Transverse colon (tissue), 4 donors: ENCODE measurements at regions not wholly inside any gene's neighbourhood (a gene's known extent, or its start where the extent isn't known, plus 50 kb on each side); places are given as distances from the start of the nearest gene placed in this dataset.

Experiments used
- DNase-seq: peaks from one replicate; pipeline ENCODE4 v3.0.0-alpha.2; 2019
- H3K27ac ChIP-seq, 4 donors: fragments of 200-600 bp; sonication (generic); 2 replicates each; pipeline ENCODE4 v1.5.1; 2016 to 2018; ENCODE audit warnings: inconsistent platforms in 4 of 4
- H3K27me3 ChIP-seq: fragments of 200-600 bp; sonication (generic); 2 replicates; pipeline ENCODE4 v1.5.1; 2017; ENCODE audit warnings: inconsistent platforms
- H3K36me3 ChIP-seq, 4 donors: fragments of 200-600 bp; sonication (generic); 2 replicates each; pipeline ENCODE4 v1.5.1; 2017 to 2019; ENCODE audit warnings: inconsistent platforms in 4 of 4
- H3K4me1 ChIP-seq, 4 donors: fragments of 200-600 bp; sonication (generic); 2 replicates each; pipeline ENCODE4 v1.5.1; 2017 to 2020; ENCODE audit warnings: inconsistent platforms in 4 of 4
- H3K4me3 ChIP-seq, 4 donors: fragments of 200-600 bp; sonication (generic); 1 replicate in 1 of 4; 2 replicates in 3 of 4; pipeline versions ENCODE4 v1.5.1 to v1.6.1; 2017 to 2019; ENCODE audit warnings: inconsistent platforms in 4 of 4
- H3K9me3 ChIP-seq, 2 donors: fragments of 200-600 bp; sonication (generic); 2 replicates each; pipeline ENCODE4 v1.5.1; 2017 to 2019; ENCODE audit warnings: inconsistent platforms in 2 of 2
- EP300 ChIP-seq: sonication (generic); formaldehyde crosslinking; IDR thresholded peaks from one replicate; pipeline ENCODE4 v1.6.1; 2017; ENCODE audit warnings: antibody characterized with exemption, low read depth
- POLR2A ChIP-seq: fragments of 450-650 bp; IDR thresholded peaks from one replicate; pipeline ENCODE4 v1.6.1; 2016; ENCODE audit warnings: antibody characterized with exemption, mild to moderate bottlenecking, moderate library complexity
- POLR2AphosphoS5 ChIP-seq, 3 donors: sonication (generic); formaldehyde crosslinking; IDR thresholded peaks; one replicate each; pipeline ENCODE4 v1.6.1; 2016; ENCODE audit warnings: antibody characterized with exemption in 3 of 3
- WGBS, 2 donors: methylation state at CpG; one replicate each; pipeline ENCODE4 v1.1.5; 2018; ENCODE audit warnings: low coverage in 1 of 2; 5-methylcytosine and 5-hydroxymethylcytosine counted together
- in situ Hi-C, 4 donors: fragments of 200-750 bp; cut with MboI; loops; one replicate each; pipeline versions ENCODE4 v1.15.0 to v1.15.1; 2017; ENCODE audit warnings: low sequenced_read_pairs in 3 of 4, low pct_ligation_motif_present in 1 of 4, low pct_unique_long_range_greater_than_20kb in 1 of 4
- intact Hi-C: fragments of 100-400 bp; cut with DNase I; formaldehyde crosslinking; loops from one replicate; pipeline ENCODE4 v1.15.1; 2023; ENCODE audit warnings: low total_unique reads
- TF ChIP-seq, protein P1 (sequence below), 5 experiments: fragments of 200-600 bp in 3 of 5; fragments of 450-650 bp in 2 of 5; sonication (generic) in 3 of 5; IDR thresholded peaks; 1 replicate in 2 of 5; 2 replicates in 3 of 5; pipeline ENCODE4 v1.5.1; 2016 to 2017; ENCODE audit warnings: antibody characterized with exemption in 5 of 5, inconsistent platforms in 3 of 5, mild to moderate bottlenecking in 2 of 5, moderate library complexity in 1 of 5

DNA sequence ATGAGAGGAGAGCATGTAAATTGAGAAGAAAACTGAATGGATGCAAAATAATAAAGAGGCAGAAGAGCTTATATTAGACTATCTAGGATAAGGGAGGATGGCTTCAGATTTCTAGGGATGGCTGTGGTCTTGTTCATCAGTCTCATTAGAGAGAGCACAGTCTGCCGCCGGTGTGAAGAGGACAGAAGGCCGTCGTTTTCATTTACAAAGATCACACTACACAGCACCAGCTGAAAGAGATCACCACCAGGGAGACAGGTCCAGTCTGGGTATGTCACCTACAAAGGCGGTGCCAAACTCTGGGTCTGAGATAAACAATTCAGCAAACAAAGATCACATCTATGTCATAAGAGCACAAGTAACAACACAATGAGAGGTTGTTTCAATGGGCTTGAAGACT, 1222.3 kb upstream of the SLC10A2 start:
- Histone ChIP-seq H3K36me3 (no peaks in the 10 kb centered on the region), H3K27ac (no peak overlapping the region), H3K4me1 (no peaks in the 10 kb centered on the region), H3K9me3 (no peaks in the 10 kb centered on the region), H3K4me3 (no peak overlapping the region), H3K27me3 (no peaks in the 10 kb centered on the region)
- intact Hi-C loops: no loop called here
- WGBS, 2 donors: 50 to 86% methylated on average over 2 to 5 of the region's 5 CpGs
- in situ Hi-C loops: no loop called here
- TF ChIP-seq POLR2A (no peak), POLR2AphosphoS5 (IDR thresholded peaks at IDR 0.05) (no peak), EP300 (no peak)
- TF ChIP-seq, protein P1, sequence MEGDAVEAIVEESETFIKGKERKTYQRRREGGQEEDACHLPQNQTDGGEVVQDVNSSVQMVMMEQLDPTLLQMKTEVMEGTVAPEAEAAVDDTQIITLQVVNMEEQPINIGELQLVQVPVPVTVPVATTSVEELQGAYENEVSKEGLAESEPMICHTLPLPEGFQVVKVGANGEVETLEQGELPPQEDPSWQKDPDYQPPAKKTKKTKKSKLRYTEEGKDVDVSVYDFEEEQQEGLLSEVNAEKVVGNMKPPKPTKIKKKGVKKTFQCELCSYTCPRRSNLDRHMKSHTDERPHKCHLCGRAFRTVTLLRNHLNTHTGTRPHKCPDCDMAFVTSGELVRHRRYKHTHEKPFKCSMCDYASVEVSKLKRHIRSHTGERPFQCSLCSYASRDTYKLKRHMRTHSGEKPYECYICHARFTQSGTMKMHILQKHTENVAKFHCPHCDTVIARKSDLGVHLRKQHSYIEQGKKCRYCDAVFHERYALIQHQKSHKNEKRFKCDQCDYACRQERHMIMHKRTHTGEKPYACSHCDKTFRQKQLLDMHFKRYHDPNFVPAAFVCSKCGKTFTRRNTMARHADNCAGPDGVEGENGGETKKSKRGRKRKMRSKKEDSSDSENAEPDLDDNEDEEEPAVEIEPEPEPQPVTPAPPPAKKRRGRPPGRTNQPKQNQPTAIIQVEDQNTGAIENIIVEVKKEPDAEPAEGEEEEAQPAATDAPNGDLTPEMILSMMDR (IDR thresholded peaks at IDR 0.05): no peak
- DNase-seq: no peak

- intact Hi-C loops (no loop called here), in situ Hi-C loops (no loop called here)
- Histone ChIP-seq H3K27me3 (no peaks in the 10 kb centered on the region), H3K36me3 (no peaks in the 10 kb centered on the region), H3K9me3 (no peaks in the 10 kb centered on the region), H3K4me1 (no peaks in the 10 kb centered on the region), H3K27ac (no peak overlapping the region), H3K4me3 (no peak overlapping the region)
- 28 to 31% methylated on average over 3 to 4 of the region's 4 CpGs for WGBS, 2 donors
- TF ChIP-seq, protein P1 (IDR thresholded peaks at IDR 0.05): no peak
- TF ChIP-seq EP300: no peak
- no peak for TF ChIP-seq POLR2AphosphoS5 (IDR thresholded peaks at IDR 0.05)
- no peak for TF ChIP-seq POLR2A
- DNase-seq: no peak
Measured at GRCh38 chr13:104286566-104287290, 1220.5 kb upstream of the SLC10A2 start.

DNA sequence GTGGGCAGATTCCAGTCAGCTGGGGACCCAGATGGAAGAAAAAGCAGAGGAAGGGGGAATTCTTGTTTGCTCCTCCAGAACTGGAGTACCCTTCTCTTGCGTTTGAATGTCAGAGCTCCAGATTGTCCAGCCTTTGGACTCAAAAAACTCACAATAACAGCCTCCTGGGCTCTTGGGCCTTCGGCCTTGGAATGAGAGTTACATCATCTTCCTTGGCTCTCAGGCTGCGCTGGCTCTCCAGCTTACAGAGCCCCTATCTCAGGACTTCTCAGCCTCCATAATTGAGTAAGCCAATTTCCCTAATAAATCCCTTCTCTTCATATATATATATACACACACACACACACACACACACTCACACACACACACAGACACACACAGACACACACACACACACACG, 1215.7 kb upstream of the SLC10A2 start:
- intact Hi-C loops (no loop called here), in situ Hi-C loops (no loop called here)
- Histone ChIP-seq H3K9me3 (no peaks in the 10 kb centered on the region), H3K4me1 (no peaks in the 10 kb centered on the region), H3K4me3 (no peak overlapping the region), H3K27me3 (no peaks in the 10 kb centered on the region), H3K36me3 (no peaks in the 10 kb centered on the region), H3K27ac (no peak overlapping the region)
- DNase-seq: no peak
- TF ChIP-seq POLR2AphosphoS5 (IDR thresholded peaks at IDR 0.05) (no peak), POLR2A (no peak), EP300 (no peak)
- TF ChIP-seq, protein P1 (IDR thresholded peaks at IDR 0.05): no peak
- WGBS, 2 donors: 71 to 93% methylated on average over 2 to 4 of the region's 4 CpGs

DNA sequence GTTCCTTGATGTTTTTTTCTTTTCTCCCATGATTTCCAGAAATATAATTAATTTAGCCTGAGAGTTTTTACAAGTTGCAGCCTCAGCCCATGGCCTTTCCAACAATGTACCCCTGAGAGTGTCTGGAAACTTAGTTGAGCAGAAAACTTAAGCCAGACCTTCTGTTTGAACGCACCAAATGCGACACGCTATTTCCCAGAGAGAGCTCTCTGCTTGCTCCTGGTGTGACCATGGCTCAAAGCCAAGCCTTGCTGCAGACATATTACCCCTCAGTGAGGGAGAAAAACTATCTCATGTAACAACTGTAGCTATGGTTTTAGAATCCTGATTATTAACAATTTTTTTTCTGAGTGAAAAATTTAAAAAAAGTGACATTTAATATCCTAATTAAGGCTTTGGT, 1204.5 kb upstream of the SLC10A2 start:
- no peaks in the 10 kb centered on the region for H3K27me3 ChIP-seq
- no peaks in the 10 kb centered on the region for H3K4me1 ChIP-seq
- no peak for DNase-seq
- TF ChIP-seq EP300 (no peak), POLR2AphosphoS5 (IDR thresholded peaks at IDR 0.05) (no peak), POLR2A (no peak)
- TF ChIP-seq, protein P1 (IDR thresholded peaks at IDR 0.05): no peak
- no peaks in the 10 kb centered on the region for H3K36me3 ChIP-seq
- in situ Hi-C loops (no loop called here), intact Hi-C loops (no loop called here)
- no peak overlapping the region for H3K4me3 ChIP-seq
- no peaks in the 10 kb centered on the region for H3K9me3 ChIP-seq
- WGBS, 2 donors: 74% methylated on average over 3 of the region's 3 CpGs; no CpG with 5 or more reads in 1 of the 2 donors
- no peak overlapping the region for H3K27ac ChIP-seq
